ENCODE measurements at regions not wholly inside any gene's neighbourhood (a gene's known extent, or its start where the extent isn't known, plus 50 kb on each side); places are given as distances from the start of the nearest gene placed in this dataset.

DNA sequence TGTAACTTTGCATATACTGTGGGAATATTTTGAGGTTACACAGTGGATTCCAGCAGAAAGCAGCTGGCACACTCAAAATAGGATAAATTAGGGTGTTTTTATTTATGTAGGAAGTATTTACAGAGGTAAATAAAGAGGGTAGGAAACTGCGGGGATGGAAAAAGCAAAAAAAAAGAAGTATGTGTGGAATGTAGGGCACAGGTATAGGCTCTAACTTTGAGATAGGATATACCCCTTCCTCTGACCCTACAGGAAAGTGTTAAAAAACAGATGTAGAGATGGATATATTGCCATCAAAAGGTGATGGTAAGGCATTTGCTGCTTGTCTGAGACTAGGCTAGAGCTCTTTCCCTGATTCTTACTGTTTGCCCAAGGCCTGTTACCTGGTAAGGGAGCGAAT lies 173.1 kb upstream of the ANK2 start:
- no peak for TF ChIP-seq FOS (IDR thresholded peaks at IDR 0.05; ENCODE audit: low read depth, low read length)
- TF ChIP-seq USF2 (IDR thresholded peaks at IDR 0.05; ENCODE audit: low read depth, low read length): no peak
- TF ChIP-seq CTCF (conservative IDR thresholded peaks at IDR 0.05; ENCODE audit: low read depth, low read length): no peak
- TF ChIP-seq RAD21 (IDR thresholded peaks at IDR 0.05; ENCODE audit: low read length): no peak

All from IMR-90 (cell line).